Activated T-helper 1 cell treated with anti-CD3 and anti-CD28 coated beads, Interleukin-2, amount 50 U/mL, for 16 hours (primary cell): ENCODE measurements at regions not wholly inside any gene's neighbourhood (a gene's known extent, or its start where the extent isn't known, plus 50 kb on each side); places are given as distances from the start of the nearest gene placed in this dataset.
"Not testable (repeated sequence)": the region's sequence is repeated elsewhere in the genome, so short reads cannot be mapped to it uniquely, and the experiment has no call there.

Experiments
- DNase-seq, 2 donors: peaks; one replicate each; pipeline ENCODE4 v3.0.0-alpha.2; 2020; ENCODE audit warnings: low read depth in 1 of 2, low spot score in 1 of 2

- no peak for DNase-seq
These were observed 148.6 kb upstream of the ELL2 start for GRCh38 chr5:96110300-96110699.

- not testable (repeated sequence) for DNase-seq
These were observed 147.0 kb upstream of the ELL2 start for GRCh38 chr5:96108629-96109028.

GRCh38 chr5:96103829-96104228, 142.2 kb upstream of the ELL2 start:
- DNase-seq: not testable (repeated sequence)

GRCh38 chr5:96101358-96102089, 139.9 kb upstream of the ELL2 start:
- no peak for DNase-seq

GRCh38 chr5:96097488-96097887, 135.8 kb upstream of the ELL2 start:
- DNase-seq: not testable (repeated sequence)

GRCh38 chr5:96096724-96097123, 135.1 kb upstream of the ELL2 start:
- no peak for DNase-seq

GRCh38 chr5:96094904-96095303, 133.3 kb upstream of the ELL2 start:
- no peak for DNase-seq

GRCh38 chr5:96093890-96094381, 132.3 kb upstream of the ELL2 start:
- DNase-seq: no peak

- no peak for DNase-seq
These were observed 131.7 kb upstream of the ELL2 start for GRCh38 chr5:96093340-96093739.

- no peak for DNase-seq
These were observed 130.2 kb upstream of the ELL2 start for GRCh38 chr5:96091874-96092273.

- no peak for DNase-seq
These were observed 128.6 kb upstream of the ELL2 start for GRCh38 chr5:96090215-96090614.

GRCh38 chr5:96088706-96089498, 127.3 kb upstream of the ELL2 start:
- DNase-seq: no peak

GRCh38 chr5:96087939-96088338, 126.3 kb upstream of the ELL2 start:
- DNase-seq: no peak

- DNase-seq: no peak
These were observed 123.3 kb upstream of the ELL2 start for GRCh38 chr5:96084874-96085506.

- DNase-seq: no peak
These were observed 121.8 kb upstream of the ELL2 start for GRCh38 chr5:96083361-96083881.

- no peak for DNase-seq
These were observed 119.7 kb upstream of the ELL2 start for GRCh38 chr5:96081276-96081858.

GRCh38 chr5:96080557-96080956, 118.9 kb upstream of the ELL2 start:
- DNase-seq: no peak

GRCh38 chr5:96079962-96080361, 118.3 kb upstream of the ELL2 start:
- DNase-seq: no peak

GRCh38 chr5:96079075-96079474, 117.4 kb upstream of the ELL2 start:
- DNase-seq: no peak

GRCh38 chr5:96076451-96076850, 114.8 kb upstream of the ELL2 start:
- no peak for DNase-seq

- DNase-seq: no peak
These were observed 114.1 kb upstream of the ELL2 start for GRCh38 chr5:96075579-96076289.
